K562 (cell line): ENCODE measurements at regions not wholly inside any gene's neighbourhood (a gene's known extent, or its start where the extent isn't known, plus 50 kb on each side); places are given as distances from the start of the nearest gene placed in this dataset.

ENCODE experiments used
- ZNF184 ChIP-seq: sonication (generic); formaldehyde crosslinking; IDR thresholded peaks from 2 replicates; pipeline ENCODE4 v1.5.0; 2020; ENCODE audit warnings: missing genetic modification reagents
- TF ChIP-seq, protein P1 (sequence below), 3 experiments: IDR thresholded peaks in 2 of 3; conservative IDR thresholded peaks in 1 of 3; 2 replicates each; pipeline ENCODE4 v1.5.1; 2011 to 2012; ENCODE audit warnings: low read length in 3 of 3, mild to moderate bottlenecking in 3 of 3, control low read depth in 2 of 3, improper control_type of control experiment in 1 of 3, inconsistent platforms in 1 of 3, low read depth in 1 of 3, mixed read lengths in 1 of 3, moderate library complexity in 1 of 3; ENCODE audit not compliant: insufficient read depth in 2 of 3
- TF ChIP-seq, protein P2 (sequence below): sonication (generic); formaldehyde crosslinking; IDR thresholded peaks from 2 replicates; pipeline ENCODE4 v1.8.0; 2022; ENCODE audit warnings: mild to moderate bottlenecking, missing genetic modification reagents
- TF ChIP-seq, protein P3 (sequence below), 2 experiments: fragments of 450-650 bp; formaldehyde crosslinking in 1 of 2; IDR thresholded peaks; 2 replicates each; pipeline versions ENCODE4 v1.4.0 to v1.6.1; 2014 to 2020; ENCODE audit warnings: mild to moderate bottlenecking in 2 of 2, borderline replicate concordance in 1 of 2, low read depth in 1 of 2

GRCh38 chr3:128548021-128548420 is 55.0 kb upstream of the GATA2 start:
- TF ChIP-seq, protein P1, sequence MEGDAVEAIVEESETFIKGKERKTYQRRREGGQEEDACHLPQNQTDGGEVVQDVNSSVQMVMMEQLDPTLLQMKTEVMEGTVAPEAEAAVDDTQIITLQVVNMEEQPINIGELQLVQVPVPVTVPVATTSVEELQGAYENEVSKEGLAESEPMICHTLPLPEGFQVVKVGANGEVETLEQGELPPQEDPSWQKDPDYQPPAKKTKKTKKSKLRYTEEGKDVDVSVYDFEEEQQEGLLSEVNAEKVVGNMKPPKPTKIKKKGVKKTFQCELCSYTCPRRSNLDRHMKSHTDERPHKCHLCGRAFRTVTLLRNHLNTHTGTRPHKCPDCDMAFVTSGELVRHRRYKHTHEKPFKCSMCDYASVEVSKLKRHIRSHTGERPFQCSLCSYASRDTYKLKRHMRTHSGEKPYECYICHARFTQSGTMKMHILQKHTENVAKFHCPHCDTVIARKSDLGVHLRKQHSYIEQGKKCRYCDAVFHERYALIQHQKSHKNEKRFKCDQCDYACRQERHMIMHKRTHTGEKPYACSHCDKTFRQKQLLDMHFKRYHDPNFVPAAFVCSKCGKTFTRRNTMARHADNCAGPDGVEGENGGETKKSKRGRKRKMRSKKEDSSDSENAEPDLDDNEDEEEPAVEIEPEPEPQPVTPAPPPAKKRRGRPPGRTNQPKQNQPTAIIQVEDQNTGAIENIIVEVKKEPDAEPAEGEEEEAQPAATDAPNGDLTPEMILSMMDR (IDR thresholded peaks at IDR 0.05 in 2 of 3, conservative IDR thresholded peaks at IDR 0.05 in 1 of 3; ENCODE audit: insufficient read depth in 2 of 3, low read depth in 1 of 3, low read length in 3 of 3): no peak
- TF ChIP-seq, protein P2, sequence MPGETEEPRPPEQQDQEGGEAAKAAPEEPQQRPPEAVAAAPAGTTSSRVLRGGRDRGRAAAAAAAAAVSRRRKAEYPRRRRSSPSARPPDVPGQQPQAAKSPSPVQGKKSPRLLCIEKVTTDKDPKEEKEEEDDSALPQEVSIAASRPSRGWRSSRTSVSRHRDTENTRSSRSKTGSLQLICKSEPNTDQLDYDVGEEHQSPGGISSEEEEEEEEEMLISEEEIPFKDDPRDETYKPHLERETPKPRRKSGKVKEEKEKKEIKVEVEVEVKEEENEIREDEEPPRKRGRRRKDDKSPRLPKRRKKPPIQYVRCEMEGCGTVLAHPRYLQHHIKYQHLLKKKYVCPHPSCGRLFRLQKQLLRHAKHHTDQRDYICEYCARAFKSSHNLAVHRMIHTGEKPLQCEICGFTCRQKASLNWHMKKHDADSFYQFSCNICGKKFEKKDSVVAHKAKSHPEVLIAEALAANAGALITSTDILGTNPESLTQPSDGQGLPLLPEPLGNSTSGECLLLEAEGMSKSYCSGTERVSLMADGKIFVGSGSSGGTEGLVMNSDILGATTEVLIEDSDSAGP (CRISPR knock-in tag): no peak
- no peak for TF ChIP-seq ZNF184
- TF ChIP-seq, protein P3, sequence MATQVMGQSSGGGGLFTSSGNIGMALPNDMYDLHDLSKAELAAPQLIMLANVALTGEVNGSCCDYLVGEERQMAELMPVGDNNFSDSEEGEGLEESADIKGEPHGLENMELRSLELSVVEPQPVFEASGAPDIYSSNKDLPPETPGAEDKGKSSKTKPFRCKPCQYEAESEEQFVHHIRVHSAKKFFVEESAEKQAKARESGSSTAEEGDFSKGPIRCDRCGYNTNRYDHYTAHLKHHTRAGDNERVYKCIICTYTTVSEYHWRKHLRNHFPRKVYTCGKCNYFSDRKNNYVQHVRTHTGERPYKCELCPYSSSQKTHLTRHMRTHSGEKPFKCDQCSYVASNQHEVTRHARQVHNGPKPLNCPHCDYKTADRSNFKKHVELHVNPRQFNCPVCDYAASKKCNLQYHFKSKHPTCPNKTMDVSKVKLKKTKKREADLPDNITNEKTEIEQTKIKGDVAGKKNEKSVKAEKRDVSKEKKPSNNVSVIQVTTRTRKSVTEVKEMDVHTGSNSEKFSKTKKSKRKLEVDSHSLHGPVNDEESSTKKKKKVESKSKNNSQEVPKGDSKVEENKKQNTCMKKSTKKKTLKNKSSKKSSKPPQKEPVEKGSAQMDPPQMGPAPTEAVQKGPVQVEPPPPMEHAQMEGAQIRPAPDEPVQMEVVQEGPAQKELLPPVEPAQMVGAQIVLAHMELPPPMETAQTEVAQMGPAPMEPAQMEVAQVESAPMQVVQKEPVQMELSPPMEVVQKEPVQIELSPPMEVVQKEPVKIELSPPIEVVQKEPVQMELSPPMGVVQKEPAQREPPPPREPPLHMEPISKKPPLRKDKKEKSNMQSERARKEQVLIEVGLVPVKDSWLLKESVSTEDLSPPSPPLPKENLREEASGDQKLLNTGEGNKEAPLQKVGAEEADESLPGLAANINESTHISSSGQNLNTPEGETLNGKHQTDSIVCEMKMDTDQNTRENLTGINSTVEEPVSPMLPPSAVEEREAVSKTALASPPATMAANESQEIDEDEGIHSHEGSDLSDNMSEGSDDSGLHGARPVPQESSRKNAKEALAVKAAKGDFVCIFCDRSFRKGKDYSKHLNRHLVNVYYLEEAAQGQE (IDR thresholded peaks at IDR 0.05; ENCODE audit: borderline replicate concordance): no peak
- TF ChIP-seq, protein P3 (CRISPR knock-in tag; IDR thresholded peaks at IDR 0.05; ENCODE audit: low read depth): no peak
